BE2C (cell line): ENCODE measurements at regions not wholly inside any gene's neighbourhood (a gene's known extent, or its start where the extent isn't known, plus 50 kb on each side); places are given as distances from the start of the nearest gene placed in this dataset.

Experiments
- DNase-seq: peaks from one replicate; pipeline ENCODE4 v3.0.0-alpha.2; 2020
- H3K27me3 ChIP-seq: fragments of 250-450 bp; sonication (Bioruptor Pico); 2 replicates; pipeline ENCODE4 v1.5.1; 2020; ENCODE audit warnings: mild to moderate bottlenecking
- H3K36me3 ChIP-seq: fragments of 250-450 bp; sonication (Bioruptor Pico); 2 replicates; pipeline ENCODE4 v1.5.1; 2020; ENCODE audit warnings: mild to moderate bottlenecking
- H3K4me1 ChIP-seq: fragments of 250-450 bp; sonication (Bioruptor Pico); 2 replicates; pipeline ENCODE4 v1.5.1; 2020
- H3K4me3 ChIP-seq: 2 replicates; pipeline ENCODE4 v1.5.1; 2011; ENCODE audit warnings: low read depth, low read length
- H3K9me3 ChIP-seq: fragments of 250-450 bp; sonication (Bioruptor Pico); 2 replicates; pipeline ENCODE4 v1.5.1; 2020
- TF ChIP-seq, protein P1 (sequence below): IDR thresholded peaks from 2 replicates; pipeline ENCODE4 v1.5.1; 2012; ENCODE audit warnings: mild to moderate bottlenecking, low read depth, low read length

DNA sequence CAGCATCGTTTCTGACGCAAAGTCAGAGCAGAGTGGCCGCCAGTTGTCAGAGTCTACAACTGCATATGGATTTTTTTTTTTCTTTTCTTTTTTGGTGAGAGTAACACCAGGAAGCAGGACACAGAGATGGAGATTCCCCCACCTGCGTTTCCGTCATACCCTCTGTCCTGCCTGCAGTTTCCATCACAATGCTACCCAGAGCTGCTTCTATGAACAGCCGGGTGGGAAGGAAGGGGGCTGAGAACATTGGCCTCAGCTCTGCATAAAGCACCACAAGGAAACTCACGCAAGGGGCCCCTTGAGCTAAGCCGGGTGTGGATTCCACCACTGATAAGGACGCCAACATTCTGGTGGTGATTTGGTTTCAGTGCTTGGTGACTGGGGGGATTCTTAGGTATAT is 183.5 kb upstream of the AFDN start:
- TF ChIP-seq, protein P1, sequence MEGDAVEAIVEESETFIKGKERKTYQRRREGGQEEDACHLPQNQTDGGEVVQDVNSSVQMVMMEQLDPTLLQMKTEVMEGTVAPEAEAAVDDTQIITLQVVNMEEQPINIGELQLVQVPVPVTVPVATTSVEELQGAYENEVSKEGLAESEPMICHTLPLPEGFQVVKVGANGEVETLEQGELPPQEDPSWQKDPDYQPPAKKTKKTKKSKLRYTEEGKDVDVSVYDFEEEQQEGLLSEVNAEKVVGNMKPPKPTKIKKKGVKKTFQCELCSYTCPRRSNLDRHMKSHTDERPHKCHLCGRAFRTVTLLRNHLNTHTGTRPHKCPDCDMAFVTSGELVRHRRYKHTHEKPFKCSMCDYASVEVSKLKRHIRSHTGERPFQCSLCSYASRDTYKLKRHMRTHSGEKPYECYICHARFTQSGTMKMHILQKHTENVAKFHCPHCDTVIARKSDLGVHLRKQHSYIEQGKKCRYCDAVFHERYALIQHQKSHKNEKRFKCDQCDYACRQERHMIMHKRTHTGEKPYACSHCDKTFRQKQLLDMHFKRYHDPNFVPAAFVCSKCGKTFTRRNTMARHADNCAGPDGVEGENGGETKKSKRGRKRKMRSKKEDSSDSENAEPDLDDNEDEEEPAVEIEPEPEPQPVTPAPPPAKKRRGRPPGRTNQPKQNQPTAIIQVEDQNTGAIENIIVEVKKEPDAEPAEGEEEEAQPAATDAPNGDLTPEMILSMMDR: no peak
- Histone ChIP-seq H3K9me3 (no peaks in the 10 kb centered on the region), H3K4me1 (no peaks in the 10 kb centered on the region), H3K36me3 (no peaks in the 10 kb centered on the region), H3K27me3 (no peaks in the 10 kb centered on the region), H3K4me3 (no peak overlapping the region)
- no peak for DNase-seq

DNA sequence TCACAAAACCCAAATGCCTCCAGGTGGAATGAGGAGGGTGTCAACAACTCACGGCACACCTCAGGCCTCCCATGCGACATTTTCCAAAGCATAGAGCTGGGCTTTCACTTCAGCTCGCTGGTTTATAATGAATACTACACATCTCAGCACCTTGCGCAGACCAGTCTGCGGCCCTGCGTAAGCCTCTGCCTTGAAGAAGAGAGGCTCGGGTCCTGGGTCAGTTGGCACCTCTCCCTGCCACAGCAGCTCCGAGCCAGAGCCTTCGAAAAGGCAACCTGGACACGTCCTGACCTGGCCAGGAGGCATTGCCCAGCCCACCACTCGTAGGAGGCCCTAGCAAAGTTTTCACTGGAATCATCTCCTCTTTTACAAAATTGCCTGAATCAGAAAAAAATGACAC is 183.0 kb upstream of the AFDN start:
- Histone ChIP-seq H3K4me1 (no peaks in the 10 kb centered on the region), H3K4me3 (no peak overlapping the region), H3K36me3 (no peaks in the 10 kb centered on the region), H3K27me3 (no peaks in the 10 kb centered on the region), H3K9me3 (no peaks in the 10 kb centered on the region)
- DNase-seq: no peak
- TF ChIP-seq, protein P1: no peak

DNA sequence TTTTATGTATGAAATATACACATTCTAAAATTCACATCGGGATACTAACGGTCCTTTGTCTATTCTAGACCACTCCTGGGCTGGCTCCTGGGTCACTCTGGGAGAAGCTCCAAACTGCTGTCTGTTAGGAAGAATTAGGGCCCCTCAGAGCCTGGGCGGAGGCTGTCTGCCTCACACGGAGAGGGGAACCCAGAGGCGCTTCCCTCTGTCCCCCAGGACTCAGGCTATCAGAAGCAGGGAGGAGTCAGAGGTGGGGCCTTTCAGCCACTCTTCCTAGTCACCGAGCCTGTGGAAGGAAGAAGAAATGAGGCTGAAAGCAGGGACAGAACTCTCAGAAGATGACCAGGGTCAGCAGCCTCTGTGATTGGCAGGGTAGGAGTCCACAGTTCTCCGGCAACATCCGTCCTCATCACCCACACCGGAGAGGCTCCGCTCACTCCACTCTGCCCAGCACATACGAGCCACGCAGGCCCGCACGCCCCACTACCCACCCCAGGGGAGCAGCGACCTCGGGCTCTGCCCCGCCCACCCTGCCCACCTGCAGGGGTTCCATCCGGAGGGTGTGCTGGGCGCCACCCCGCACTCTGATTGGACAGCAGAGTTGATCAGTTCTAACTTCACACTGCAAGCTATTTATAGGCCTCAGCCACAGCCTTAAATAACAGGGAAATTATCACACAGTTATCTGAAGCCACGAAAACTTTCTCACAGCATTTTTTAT is 182.1 kb upstream of the AFDN start:
- no peak for DNase-seq
- H3K4me3 ChIP-seq: no peak overlapping the region
- no peaks in the 10 kb centered on the region for H3K36me3 ChIP-seq
- H3K27me3 ChIP-seq: no peaks in the 10 kb centered on the region
- TF ChIP-seq, protein P1: no peak
- no peaks in the 10 kb centered on the region for H3K9me3 ChIP-seq
- H3K4me1 ChIP-seq: no peaks in the 10 kb centered on the region

DNA sequence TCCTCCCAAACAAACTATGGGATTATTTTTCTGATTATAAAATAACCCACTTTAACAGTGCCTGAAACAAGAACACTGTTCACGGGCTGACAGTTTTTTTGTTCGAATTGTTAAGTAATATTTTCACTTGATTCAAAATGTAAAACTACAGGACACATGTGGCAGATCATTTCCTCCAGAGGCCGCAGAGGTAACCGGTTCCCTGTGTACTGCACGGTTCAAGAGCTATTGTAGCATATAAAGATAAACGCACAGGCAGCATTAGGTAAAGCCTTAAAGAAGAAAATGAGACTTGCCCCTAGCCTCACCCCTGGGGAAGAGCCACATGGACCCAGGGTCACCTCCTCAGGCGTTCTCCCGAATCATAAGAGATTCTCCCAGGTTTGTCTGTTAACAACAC is 181.3 kb upstream of the AFDN start:
- H3K27me3 ChIP-seq: no peaks in the 10 kb centered on the region
- no peaks in the 10 kb centered on the region for H3K9me3 ChIP-seq
- H3K36me3 ChIP-seq: no peaks in the 10 kb centered on the region
- H3K4me1 ChIP-seq: no peaks in the 10 kb centered on the region
- no peak for DNase-seq
- no peak overlapping the region for H3K4me3 ChIP-seq
- TF ChIP-seq, protein P1: no peak

DNA sequence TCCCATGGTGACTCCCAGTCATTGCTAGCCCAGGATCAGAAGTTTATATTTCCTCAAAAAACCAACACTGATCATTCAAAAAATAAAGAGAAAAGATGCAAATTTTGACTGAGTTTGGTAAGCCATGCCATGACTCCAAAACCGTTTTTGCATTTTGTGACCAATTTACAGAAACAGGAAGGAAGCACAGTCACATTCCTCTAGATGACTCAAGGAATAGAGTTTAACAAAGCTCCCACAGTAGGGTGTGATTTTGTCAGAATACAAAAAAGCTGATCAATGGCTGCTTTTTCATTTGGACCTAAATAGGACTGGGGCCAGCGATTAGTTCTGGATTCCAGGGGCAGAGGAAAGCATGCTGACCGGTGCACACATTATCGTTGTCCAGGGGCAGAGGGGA is 179.4 kb upstream of the AFDN start:
- DNase-seq: no peak
- no peaks in the 10 kb centered on the region for H3K9me3 ChIP-seq
- H3K36me3 ChIP-seq: no peaks in the 10 kb centered on the region
- H3K4me1 ChIP-seq: no peaks in the 10 kb centered on the region
- no peak overlapping the region for H3K4me3 ChIP-seq
- H3K27me3 ChIP-seq: no peaks in the 10 kb centered on the region
- TF ChIP-seq, protein P1: no peak

DNA sequence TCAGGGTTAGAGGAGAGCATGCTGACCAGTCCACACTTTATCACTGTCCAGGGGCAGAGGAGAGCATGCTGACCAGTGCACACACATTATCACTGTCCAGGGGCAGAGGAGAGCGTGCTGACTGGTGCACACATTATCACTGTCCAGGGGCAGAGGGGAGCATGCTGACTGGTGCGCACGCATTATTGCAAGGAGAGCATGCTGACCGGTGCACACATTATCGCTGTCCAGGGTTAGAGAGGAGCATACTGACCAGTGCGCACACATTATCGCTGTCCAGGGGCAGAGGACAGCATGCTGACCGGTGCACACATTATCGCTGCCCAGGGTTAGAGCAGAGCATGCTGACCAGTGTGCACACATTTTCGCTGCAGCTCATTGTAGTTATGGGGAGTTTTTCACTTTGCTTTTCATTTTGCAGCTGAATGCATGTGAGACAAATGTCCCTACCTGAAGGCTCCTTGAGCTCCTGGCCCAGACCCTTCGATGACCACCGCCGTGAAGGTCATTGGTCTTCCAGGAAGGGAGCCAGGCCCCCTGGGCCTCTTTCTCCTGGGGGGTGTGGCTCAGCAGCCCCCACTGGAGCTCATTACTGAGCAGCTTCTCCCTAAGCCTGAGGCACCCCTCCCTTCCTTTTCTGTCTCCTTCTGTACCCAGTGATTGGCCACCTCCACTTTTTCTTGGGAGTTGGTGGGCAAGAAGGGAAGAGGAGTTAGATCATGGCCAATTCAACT is 178.8 kb upstream of the AFDN start:
- Histone ChIP-seq H3K27me3 (no peaks in the 10 kb centered on the region), H3K4me1 (no peaks in the 10 kb centered on the region), H3K4me3 (no peak overlapping the region), H3K9me3 (no peaks in the 10 kb centered on the region), H3K36me3 (no peaks in the 10 kb centered on the region)
- TF ChIP-seq, protein P1: no peak
- DNase-seq: no peak
